Naive thymus-derived CD8-positive, alpha-beta T cell (primary cell): ENCODE measurements at regions not wholly inside any gene's neighbourhood (a gene's known extent, or its start where the extent isn't known, plus 50 kb on each side); places are given as distances from the start of the nearest gene placed in this dataset.

Experiments used
- ATAC-seq, 2 donors: fragments of 150-1000 bp; cut with Tn5 transposase in 1 of 2; sonication (Bioruptor Pico), chemical (Tn5 transposase) in 1 of 2; 1 replicate in 1 of 2; 2 replicates in 1 of 2; pipeline ENCODE4 v1.10.0; 2021; ENCODE audit warnings: mild to moderate bottlenecking in 2 of 2, moderate library complexity in 2 of 2
- POLR2A ChIA-PET: fragments of 350-600 bp; sonication (Branson Sonifier 250); formaldehyde crosslinking; loops from one replicate; lab custom pipeline; 2021; ENCODE audit warnings: antibody characterized with exemption; lab: Charles Lee
- DNase-seq, 10 donors: peaks; one replicate each; pipeline versions ENCODE4 v3.0.0 to v3.0.0-alpha.2; 2020 to 2022
- H3K27ac Mint-ChIP-seq, 10 donors: one replicate each; pipeline ENCODE4 v1.8.0; 2020 to 2022; ENCODE audit warnings: mild to moderate bottlenecking in 10 of 10, mixed read lengths in 10 of 10, moderate library complexity in 4 of 10, inconsistent platforms in 1 of 10
- H3K27me3 Mint-ChIP-seq, 5 donors: one replicate each; pipeline ENCODE4 v1.8.0; 2021 to 2022; ENCODE audit warnings: mixed read lengths in 5 of 5
- H3K36me3 Mint-ChIP-seq, 3 donors: one replicate each; pipeline ENCODE4 v1.8.0; 2020 to 2022; ENCODE audit warnings: mixed read lengths in 3 of 3, mild to moderate bottlenecking in 2 of 3, inconsistent platforms in 1 of 3
- H3K4me1 Mint-ChIP-seq, 4 donors: one replicate each; pipeline ENCODE4 v1.8.0; 2021 to 2022; ENCODE audit warnings: mixed read lengths in 4 of 4
- H3K4me3 Mint-ChIP-seq, 10 donors: one replicate each; pipeline ENCODE4 v1.8.0; 2020 to 2022; ENCODE audit warnings: mild to moderate bottlenecking in 10 of 10, mixed read lengths in 10 of 10, moderate library complexity in 6 of 10, inconsistent platforms in 1 of 10
- H3K9me3 Mint-ChIP-seq, 9 donors: one replicate each; pipeline ENCODE4 v1.8.0; 2020 to 2022; ENCODE audit warnings: mixed read lengths in 9 of 9, mild to moderate bottlenecking in 3 of 9, inconsistent platforms in 1 of 9, moderate library complexity in 1 of 9

DNA sequence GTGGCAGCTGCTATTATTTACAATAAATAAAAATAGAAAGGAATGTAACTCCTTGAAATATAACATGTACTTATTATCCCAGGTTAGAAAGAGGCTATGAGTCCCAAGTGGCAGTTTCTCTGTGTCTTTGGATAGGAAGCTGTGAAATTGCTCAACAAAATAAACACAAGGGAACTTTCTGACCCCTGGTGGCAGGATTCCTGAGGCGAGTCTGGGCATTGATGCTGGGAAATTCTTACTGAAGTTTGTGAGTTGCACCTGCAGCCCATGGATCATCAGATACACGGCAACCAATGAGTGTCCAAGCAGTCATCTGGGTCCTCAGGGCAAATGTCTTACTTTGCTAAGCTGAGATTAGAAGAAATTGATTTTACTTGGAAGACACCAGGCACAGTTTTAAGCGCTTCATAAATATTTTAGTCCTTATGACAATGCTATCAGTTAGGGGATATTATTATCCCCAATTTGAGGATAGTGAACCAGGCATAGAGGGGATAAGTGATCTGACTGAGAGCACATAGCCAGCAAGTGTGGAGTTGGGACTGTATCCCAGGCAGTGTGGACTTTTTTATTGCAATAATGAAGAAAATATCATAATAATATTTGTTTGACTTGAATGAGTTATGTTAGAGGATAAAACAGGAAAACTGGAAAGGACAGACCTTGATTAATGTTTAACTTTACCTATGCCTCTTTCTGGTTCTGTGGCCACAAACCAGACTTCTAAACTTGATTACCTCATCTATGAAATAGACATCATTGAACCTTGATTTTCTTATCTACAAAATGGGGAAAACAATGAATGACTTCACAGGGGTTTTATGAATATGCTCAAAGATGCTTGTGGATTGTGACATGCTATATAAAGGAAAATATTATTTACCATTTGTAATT is 265.5 kb upstream of the ADAMTSL1 start:
- Mint-ChIP-seq H3K4me3 (no peak overlapping the region), H3K4me1 (no peaks in the 10 kb centered on the region), H3K36me3 (no peaks in the 10 kb centered on the region), H3K9me3 (no peaks in the 10 kb centered on the region), H3K27ac (no peak overlapping the region), H3K27me3 (peaks cover 0 to 4% (median 0%) of the 10 kb centered on the region in 5 donors)
- DNase-seq: no peak
- POLR2A ChIA-PET: no interaction called here
- no peak for ATAC-seq

DNA sequence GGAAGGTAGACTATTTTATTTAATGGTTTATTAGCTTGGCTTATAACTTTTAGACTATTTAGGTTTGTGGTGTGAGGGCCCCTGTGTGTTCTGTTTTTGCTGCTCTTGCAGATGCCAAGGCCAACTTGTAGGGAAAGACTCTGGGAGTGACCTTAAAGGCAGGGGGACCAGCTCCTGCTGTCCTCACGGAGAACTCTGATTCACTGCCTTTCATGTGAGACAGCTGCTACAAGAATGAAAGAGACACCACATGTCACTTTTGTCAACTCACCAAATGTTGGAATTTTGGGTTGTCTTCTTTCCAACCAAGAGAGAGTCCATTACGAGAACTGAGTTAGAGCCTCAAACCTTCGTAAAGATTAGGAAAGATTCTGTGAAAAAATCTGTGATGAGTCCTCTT is 258.3 kb upstream of the ADAMTSL1 start:
- peaks cover 0 to 9% (median 3%) of the 10 kb centered on the region in 9 donors for H3K9me3 Mint-ChIP-seq
- no peak overlapping the region for H3K4me3 Mint-ChIP-seq
- no peaks in the 10 kb centered on the region for H3K36me3 Mint-ChIP-seq
- H3K27ac Mint-ChIP-seq: no peak overlapping the region
- POLR2A ChIA-PET: no interaction called here
- DNase-seq (no peak), ATAC-seq (no peak)
- H3K27me3 Mint-ChIP-seq: peaks cover 0 to 1% (median 0%) of the 10 kb centered on the region in 5 donors
- no peaks in the 10 kb centered on the region for H3K4me1 Mint-ChIP-seq

DNA sequence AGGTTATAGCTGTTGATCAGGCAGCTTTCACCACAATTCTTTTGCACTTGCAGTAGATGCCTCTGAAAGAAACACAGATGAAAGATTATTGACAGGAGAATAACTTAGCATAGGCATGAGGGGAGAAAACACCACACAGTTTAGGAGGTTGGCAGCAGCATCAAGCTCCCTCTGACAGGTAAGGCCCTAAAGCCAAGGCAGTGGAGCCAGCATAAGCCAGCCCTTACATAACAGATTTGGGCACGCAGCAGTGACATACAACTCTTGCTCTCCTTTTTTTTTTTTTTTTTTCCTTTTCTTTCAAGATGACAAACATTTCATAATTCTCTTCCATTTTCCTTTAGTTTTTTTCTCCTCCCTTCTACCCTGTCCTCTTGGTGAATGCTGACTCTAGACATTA is 257.6 kb upstream of the ADAMTSL1 start:
- no peak overlapping the region for H3K4me3 Mint-ChIP-seq
- no peak overlapping the region for H3K27ac Mint-ChIP-seq
- DNase-seq (no peak), ATAC-seq (no peak)
- no peaks in the 10 kb centered on the region for H3K36me3 Mint-ChIP-seq
- peaks cover 0 to 1% (median 0%) of the 10 kb centered on the region in 5 donors for H3K27me3 Mint-ChIP-seq
- no peaks in the 10 kb centered on the region for H3K4me1 Mint-ChIP-seq
- H3K9me3 Mint-ChIP-seq: peaks cover 0 to 9% (median 3%) of the 10 kb centered on the region in 9 donors
- POLR2A ChIA-PET: no interaction called here

DNA sequence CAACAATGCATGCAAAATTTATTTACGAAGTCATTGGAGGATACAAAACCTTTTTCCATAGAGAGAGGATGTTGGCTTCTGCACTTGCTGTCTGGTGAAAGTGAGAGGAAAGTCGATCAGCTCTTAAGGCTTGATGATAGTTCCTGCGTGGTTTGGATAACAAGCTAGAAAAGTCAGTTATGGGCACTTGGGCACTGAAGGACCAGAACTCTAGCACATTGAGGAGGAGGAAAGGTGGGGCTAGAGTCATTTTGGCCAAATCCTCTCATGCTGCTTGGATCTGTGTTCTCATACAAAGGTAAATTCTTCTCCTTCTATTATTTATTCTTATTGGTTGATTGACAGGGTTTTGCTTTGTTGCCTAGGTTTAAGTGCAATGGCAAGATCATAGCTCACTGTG is 245.9 kb upstream of the ADAMTSL1 start:
- Mint-ChIP-seq H3K36me3 (no peaks in the 10 kb centered on the region), H3K4me3 (no peak overlapping the region), H3K4me1 (no peaks in the 10 kb centered on the region), H3K27me3 (peaks cover 3 to 37% (median 21%) of the 10 kb centered on the region in 5 donors), H3K27ac (no peak overlapping the region), H3K9me3 (no peaks in the 10 kb centered on the region)
- DNase-seq (no peak), ATAC-seq (no peak)
- POLR2A ChIA-PET: no interaction called here

DNA sequence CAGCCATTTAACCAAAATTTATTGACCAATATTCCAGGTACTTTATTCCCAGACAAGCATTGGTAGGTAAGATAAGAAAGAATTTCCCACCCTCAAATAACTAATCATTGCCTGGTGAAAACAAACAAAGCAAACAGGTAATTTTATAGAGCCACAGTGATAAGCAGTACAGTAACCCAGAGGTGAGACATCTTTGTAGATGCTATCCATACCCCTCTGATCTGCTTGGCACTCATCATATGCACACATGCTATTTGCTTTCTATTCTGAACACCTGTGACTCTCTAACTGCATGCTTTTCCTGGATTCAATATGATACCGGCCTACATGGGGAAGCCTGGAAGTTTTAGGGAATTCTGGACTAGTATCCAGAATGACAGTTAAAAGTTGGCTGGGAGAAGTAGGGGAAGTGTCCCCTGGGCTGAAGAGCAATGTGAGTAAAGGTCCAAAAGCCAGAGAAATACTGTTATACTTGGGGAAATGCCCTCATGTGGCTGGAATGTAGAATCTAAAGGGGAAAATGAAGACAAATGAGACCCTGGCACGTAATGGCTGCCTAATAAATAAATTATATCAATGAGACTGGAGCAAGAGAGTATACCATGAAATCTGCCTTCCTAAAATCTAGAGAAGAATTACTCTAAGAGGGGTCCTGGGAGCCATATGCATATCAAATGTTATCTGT is 243.8 kb upstream of the ADAMTSL1 start:
- POLR2A ChIA-PET: no interaction called here
- H3K27ac Mint-ChIP-seq: no peak overlapping the region
- peaks cover 3 to 44% (median 13%) of the 10 kb centered on the region in 5 donors for H3K27me3 Mint-ChIP-seq
- no peaks in the 10 kb centered on the region for H3K36me3 Mint-ChIP-seq
- H3K4me3 Mint-ChIP-seq: no peak overlapping the region
- no peak for DNase-seq
- ATAC-seq: no peak
- no peaks in the 10 kb centered on the region for H3K4me1 Mint-ChIP-seq
- no peaks in the 10 kb centered on the region for H3K9me3 Mint-ChIP-seq

DNA sequence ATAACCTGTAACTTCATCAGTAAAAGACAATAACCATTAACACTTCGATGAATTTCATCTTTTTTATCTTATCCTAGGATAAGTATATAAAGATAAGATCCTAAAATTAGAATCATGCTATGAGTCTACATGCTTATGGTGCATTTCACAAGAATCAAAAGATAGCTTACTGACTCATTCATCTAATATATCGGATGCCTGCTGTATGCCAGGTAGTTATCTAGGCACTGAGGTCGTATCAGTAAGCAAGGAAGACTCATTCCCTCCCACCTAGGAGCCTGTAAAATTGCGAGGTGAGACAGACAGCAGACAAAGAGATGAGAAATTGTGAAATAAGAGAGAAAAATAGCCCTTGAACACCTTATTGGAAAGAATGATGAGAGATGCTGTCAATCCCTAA is 240.6 kb upstream of the ADAMTSL1 start:
- Mint-ChIP-seq H3K27me3 (peaks cover 1 to 41% (median 19%) of the 10 kb centered on the region in 5 donors), H3K4me3 (no peak overlapping the region), H3K36me3 (no peaks in the 10 kb centered on the region), H3K9me3 (no peaks in the 10 kb centered on the region), H3K4me1 (no peaks in the 10 kb centered on the region), H3K27ac (no peak overlapping the region)
- DNase-seq (no peak), ATAC-seq (no peak)
- POLR2A ChIA-PET: no interaction called here

DNA sequence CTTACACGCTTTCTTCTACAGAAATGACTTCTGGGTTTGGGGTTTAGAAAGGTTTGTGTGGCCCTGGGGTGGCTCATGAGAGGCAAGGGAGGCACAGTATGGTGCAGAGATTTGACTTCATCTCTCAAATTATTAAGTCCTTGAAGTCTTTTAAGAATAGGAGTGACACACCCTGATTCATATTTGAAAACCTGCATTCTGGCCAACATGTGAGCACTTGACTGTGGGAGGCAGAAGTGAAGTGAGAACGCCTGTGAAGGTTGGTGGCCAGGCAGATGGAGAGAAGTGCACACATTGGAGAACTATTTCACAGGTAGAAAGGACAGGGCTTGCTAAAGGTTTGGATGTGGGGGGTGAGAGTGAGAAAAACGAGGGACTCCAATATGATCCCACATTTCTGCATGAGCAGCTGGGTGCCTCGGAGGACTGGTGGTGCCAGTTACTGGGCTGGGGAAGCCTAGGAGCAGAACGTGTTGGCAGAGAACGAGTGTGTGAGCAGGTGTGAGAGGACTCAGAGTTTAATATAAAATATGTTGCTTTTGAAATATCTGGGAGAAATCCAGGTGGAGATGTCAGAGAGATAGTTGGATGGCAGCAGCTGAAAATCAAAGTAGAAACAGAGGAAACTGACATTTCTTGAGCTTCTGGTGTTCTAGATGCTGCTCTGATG is 240.0 kb upstream of the ADAMTSL1 start:
- no peaks in the 10 kb centered on the region for H3K36me3 Mint-ChIP-seq
- ATAC-seq: no peak
- no peak for DNase-seq
- no peaks in the 10 kb centered on the region for H3K4me1 Mint-ChIP-seq
- no peak overlapping the region for H3K4me3 Mint-ChIP-seq
- peaks cover 2 to 39% (median 19%) of the 10 kb centered on the region in 5 donors for H3K27me3 Mint-ChIP-seq
- H3K27ac Mint-ChIP-seq: no peak overlapping the region
- H3K9me3 Mint-ChIP-seq: no peaks in the 10 kb centered on the region
- POLR2A ChIA-PET: no interaction called here

DNA sequence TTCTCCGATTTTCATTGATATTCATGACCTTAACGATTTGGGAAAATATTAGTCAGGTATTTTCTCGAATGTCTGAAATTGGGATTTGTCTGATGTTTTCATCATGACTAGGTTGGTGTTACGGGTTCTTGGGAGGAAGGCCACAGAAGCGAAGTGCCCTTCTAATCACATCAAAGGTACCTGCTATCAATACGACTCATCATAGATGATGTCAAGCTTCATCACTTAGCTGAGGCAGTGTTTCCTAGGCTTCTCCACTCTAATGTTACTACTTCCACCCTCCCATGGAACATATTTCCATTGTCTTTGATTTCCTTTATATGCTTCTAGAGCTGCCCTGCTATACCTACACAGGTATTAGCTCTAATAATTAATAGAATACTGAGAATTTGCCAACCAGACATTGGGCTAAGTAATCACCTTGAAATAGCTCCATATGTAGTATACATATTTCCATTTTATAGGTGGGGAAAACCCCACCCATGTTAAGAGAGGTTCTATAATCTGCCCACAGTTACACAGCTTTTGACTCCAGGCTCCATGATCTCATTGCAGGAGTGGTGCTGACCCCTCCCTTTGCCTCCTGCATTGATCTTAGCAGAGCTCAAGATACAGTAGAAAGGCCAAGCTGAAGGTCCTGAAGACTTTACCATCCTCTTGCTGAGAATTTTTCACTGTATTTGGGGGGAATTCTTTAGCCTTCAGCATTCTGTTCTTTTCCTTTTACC is 238.6 kb upstream of the ADAMTSL1 start:
- H3K4me1 Mint-ChIP-seq: no peaks in the 10 kb centered on the region
- no peaks in the 10 kb centered on the region for H3K36me3 Mint-ChIP-seq
- DNase-seq: no peak
- peaks cover 0 to 2% (median 0%) of the 10 kb centered on the region in 9 donors for H3K9me3 Mint-ChIP-seq
- H3K27me3 Mint-ChIP-seq: peaks cover 4 to 38% (median 20%) of the 10 kb centered on the region in 5 donors
- H3K4me3 Mint-ChIP-seq: no peak overlapping the region
- no peak for ATAC-seq
- POLR2A ChIA-PET: no interaction called here
- no peak overlapping the region for H3K27ac Mint-ChIP-seq

DNA sequence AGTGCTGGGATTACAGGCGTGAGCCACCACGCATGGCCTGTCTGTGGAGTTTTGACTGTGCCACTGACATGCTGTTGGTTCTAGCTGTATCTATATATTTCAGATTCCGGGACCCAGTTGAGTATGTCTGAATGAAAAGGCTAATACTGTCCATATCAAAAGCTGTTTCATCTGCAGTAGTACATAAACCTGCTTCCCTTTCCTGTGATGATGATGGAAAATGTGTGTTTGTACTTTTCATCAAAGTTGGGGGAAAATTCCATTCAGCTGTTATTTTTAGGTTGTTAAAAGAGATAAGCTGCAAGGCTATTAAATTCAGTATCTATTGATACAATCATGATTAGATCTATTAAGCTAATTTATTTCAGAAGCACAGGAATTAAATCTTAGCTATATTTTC is 237.6 kb upstream of the ADAMTSL1 start:
- Mint-ChIP-seq H3K36me3 (no peaks in the 10 kb centered on the region), H3K4me3 (no peak overlapping the region), H3K27me3 (peaks cover 4 to 41% (median 21%) of the 10 kb centered on the region in 5 donors), H3K27ac (no peak overlapping the region), H3K9me3 (peaks cover 0 to 2% (median 0%) of the 10 kb centered on the region in 9 donors), H3K4me1 (peaks cover 0 to 2% (median 0%) of the 10 kb centered on the region in 4 donors)
- ATAC-seq (no peak), DNase-seq (no peak)
- POLR2A ChIA-PET: no interaction called here

DNA sequence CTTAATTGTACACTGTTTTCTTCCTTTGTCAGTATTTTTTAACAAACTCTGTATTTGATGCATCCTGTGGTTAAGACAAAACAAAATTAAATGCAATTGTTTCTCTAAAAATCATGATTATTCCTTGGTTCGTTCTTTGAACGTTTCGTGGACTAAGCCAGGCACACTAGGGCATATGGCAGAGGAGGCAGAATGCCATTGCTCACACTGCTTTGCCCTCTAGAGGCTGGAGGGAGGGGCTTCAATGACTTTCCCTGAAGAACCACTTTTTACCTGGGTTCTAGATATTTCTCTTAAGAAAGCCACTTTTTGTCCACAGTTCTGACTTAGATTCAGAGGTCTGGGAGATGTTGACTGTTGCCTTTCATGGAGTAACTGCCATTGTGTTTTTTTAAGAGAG is 236.2 kb upstream of the ADAMTSL1 start:
- H3K27me3 Mint-ChIP-seq: peaks cover 4 to 32% (median 18%) of the 10 kb centered on the region in 5 donors
- DNase-seq: no peak
- no peak overlapping the region for H3K4me3 Mint-ChIP-seq
- no peak for ATAC-seq
- no peak overlapping the region for H3K27ac Mint-ChIP-seq
- POLR2A ChIA-PET: no interaction called here
- peaks cover 0 to 2% (median 0%) of the 10 kb centered on the region in 9 donors for H3K9me3 Mint-ChIP-seq
- H3K36me3 Mint-ChIP-seq: no peaks in the 10 kb centered on the region
- peaks cover 0 to 2% (median 0%) of the 10 kb centered on the region in 4 donors for H3K4me1 Mint-ChIP-seq

DNA sequence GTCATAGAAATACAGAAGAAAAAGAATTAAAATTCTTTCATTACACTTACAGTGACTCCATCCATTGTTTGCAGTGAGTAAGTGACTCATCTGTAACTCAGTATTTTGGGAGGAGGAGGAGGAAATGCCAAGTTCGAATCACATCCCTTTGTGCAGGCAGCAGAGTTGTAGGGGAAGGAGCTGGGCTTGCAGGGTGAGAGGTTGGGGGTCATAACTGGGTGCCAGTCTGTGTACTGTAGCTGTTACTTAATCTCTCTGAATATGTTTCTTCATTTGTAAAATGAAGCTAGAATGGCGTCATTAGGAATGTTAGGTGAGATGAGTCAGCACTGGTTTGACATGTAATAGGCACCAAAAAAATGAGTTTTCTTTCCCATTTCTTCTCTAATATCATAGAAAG is 235.7 kb upstream of the ADAMTSL1 start:
- POLR2A ChIA-PET: no interaction called here
- peaks cover 0 to 2% (median 0%) of the 10 kb centered on the region in 3 donors for H3K36me3 Mint-ChIP-seq
- H3K4me1 Mint-ChIP-seq: peaks cover 0 to 2% (median 0%) of the 10 kb centered on the region in 4 donors
- H3K4me3 Mint-ChIP-seq: no peak overlapping the region
- ATAC-seq: no peak
- H3K9me3 Mint-ChIP-seq: peaks cover 0 to 5% (median 2%) of the 10 kb centered on the region in 9 donors
- H3K27ac Mint-ChIP-seq: no peak overlapping the region
- DNase-seq: no peak
- H3K27me3 Mint-ChIP-seq: peaks cover 4 to 30% (median 20%) of the 10 kb centered on the region in 5 donors

DNA sequence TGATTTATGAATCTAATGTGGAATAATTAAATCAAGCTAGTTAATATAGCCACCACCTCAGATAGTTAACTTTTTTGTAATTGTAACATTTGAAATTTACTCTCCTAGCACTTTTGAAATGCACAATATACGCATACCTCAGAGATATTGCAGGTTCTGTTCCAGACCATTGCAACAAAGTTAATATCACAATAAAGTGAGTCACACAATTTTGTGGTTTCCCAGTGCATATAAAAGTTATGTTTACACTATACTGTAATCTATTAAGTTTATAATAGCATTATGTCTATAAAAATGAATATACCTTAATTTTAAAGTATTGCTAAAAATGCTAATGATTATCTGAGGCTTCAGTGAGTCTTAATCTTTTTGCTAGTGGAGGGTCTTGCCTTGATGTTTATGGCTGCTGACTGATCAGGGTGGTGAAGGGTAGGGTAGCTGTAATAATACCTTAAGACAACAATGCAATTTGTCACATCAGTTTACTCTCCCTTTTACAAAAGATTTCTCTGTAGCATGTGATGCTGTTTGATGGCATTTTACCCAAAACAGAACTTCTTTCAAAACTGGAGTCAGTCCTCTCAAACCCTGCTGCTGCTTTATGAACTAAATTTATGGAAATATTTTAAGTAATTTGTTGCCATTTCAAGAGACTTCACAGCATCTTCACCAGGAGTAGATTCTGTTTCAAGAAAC is 235.1 kb upstream of the ADAMTSL1 start:
- Mint-ChIP-seq H3K27ac (no peak overlapping the region), H3K4me3 (no peak overlapping the region), H3K36me3 (peaks cover 0 to 6% (median 0%) of the 10 kb centered on the region in 3 donors), H3K4me1 (peaks cover 0 to 2% (median 0%) of the 10 kb centered on the region in 4 donors), H3K9me3 (peaks cover 0 to 11% (median 4%) of the 10 kb centered on the region in 9 donors), H3K27me3 (peaks cover 4 to 24% (median 18%) of the 10 kb centered on the region in 5 donors)
- ATAC-seq (no peak), DNase-seq (no peak)
- POLR2A ChIA-PET: no interaction called here
